Coronary artery (tissue), 2 donors: ENCODE measurements at regions not wholly inside any gene's neighbourhood (a gene's known extent, or its start where the extent isn't known, plus 50 kb on each side); places are given as distances from the start of the nearest gene placed in this dataset.
A peak's percentile ranks its signal among the peaks of the same experiment; 100 is the strongest.

ENCODE experiments used
- DNase-seq: peaks from one replicate; pipeline ENCODE4 v3.0.0-alpha.2; 2017; ENCODE audit warnings: low spot score
- H3K27ac ChIP-seq, 2 donors: fragments of 200-600 bp; sonication (generic); one replicate each; pipeline ENCODE4 v1.5.1; 2016 to 2019
- H3K4me3 ChIP-seq: fragments of 200-600 bp; sonication (generic); 2 replicates; pipeline ENCODE4 v1.5.1; 2016; ENCODE audit warnings: mild to moderate bottlenecking, moderate library complexity
- TF ChIP-seq, protein P1 (sequence below): fragments of 200-600 bp; sonication (generic); IDR thresholded peaks from one replicate; pipeline ENCODE4 v1.5.1; 2019; ENCODE audit warnings: antibody characterized with exemption

DNA sequence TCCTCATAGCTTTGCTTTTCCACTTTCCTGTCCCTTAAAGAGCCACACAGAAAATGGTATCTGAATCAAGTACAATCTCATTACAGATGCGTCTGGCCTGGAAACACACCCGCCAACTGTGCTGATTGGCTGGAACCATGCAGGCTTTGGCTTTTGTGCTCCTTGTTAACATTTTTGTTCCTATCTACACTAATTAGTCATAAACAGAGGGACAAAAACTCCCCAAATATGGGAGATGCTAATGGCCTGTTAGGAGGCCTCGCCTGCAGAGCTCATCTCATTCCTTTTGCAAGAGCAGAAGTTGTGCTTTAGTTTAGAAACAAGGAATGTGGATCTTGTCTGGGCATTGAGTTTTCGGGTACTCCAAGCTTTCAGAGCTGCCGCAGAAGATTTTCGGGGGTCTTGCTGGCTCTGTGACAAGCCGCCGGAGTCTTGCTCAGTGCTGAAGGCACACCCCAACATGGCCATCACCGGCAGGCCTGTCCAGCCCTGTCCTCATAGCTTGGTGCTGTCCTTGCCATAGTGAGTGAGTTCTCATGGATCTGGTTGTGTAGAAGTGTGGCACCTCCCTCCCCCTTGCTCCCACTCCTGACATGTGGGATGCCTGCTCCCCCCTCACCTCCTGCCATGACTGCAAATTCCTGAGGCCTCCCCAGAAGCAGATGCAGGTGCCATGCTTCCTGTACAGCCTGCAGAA lies 69.8 kb downstream of the METRNL start:
- Histone ChIP-seq H3K4me3 (no peak overlapping the region), H3K27ac (no peak overlapping the region)
- TF ChIP-seq, protein P1, sequence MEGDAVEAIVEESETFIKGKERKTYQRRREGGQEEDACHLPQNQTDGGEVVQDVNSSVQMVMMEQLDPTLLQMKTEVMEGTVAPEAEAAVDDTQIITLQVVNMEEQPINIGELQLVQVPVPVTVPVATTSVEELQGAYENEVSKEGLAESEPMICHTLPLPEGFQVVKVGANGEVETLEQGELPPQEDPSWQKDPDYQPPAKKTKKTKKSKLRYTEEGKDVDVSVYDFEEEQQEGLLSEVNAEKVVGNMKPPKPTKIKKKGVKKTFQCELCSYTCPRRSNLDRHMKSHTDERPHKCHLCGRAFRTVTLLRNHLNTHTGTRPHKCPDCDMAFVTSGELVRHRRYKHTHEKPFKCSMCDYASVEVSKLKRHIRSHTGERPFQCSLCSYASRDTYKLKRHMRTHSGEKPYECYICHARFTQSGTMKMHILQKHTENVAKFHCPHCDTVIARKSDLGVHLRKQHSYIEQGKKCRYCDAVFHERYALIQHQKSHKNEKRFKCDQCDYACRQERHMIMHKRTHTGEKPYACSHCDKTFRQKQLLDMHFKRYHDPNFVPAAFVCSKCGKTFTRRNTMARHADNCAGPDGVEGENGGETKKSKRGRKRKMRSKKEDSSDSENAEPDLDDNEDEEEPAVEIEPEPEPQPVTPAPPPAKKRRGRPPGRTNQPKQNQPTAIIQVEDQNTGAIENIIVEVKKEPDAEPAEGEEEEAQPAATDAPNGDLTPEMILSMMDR = no peak
- DNase-seq = peak; percentile 64

GRCh38 chr17:83149761-83150251 lies 70.4 kb downstream of the METRNL start:
- TF ChIP-seq, protein P1 = no peak
- Histone ChIP-seq H3K4me3 (no peak overlapping the region), H3K27ac (no peak overlapping the region)
- no peak for DNase-seq

DNA sequence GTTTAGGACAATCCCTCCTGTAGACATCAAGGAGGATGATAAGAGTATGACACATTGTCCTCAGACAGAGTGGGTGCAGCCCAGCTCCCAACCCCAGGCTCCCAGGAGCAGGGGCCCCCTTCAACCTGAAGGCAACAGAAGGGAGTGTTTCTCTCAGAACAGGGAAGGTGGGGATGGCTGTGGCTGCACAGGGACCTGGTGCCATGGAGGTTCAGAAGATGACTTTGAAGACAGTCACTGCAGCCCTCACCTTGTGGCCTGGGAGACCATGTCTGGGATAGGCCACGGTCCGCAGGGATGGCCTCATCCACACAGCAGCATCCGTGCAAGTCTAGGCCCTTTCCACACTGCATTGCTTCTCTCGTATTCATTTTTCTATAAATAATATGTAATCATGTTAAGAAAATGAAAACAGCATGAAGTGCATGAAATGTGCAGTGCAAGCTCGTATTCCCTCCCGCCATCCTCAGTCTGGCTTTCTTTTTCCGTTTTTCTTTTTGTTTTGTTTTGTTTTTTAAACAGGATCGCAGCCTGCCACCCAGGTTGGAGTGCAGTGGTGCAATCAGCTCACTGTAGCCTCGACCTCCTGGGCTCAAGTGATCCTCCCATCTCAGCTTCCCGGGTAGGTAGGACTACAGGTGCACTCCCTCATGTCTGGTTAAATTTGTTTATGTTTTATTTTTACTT lies 71.1 kb downstream of the METRNL start:
- no peak overlapping the region for H3K4me3 ChIP-seq
- TF ChIP-seq, protein P1 = no peak
- no peak for DNase-seq
- H3K27ac ChIP-seq = no peak overlapping the region

DNA sequence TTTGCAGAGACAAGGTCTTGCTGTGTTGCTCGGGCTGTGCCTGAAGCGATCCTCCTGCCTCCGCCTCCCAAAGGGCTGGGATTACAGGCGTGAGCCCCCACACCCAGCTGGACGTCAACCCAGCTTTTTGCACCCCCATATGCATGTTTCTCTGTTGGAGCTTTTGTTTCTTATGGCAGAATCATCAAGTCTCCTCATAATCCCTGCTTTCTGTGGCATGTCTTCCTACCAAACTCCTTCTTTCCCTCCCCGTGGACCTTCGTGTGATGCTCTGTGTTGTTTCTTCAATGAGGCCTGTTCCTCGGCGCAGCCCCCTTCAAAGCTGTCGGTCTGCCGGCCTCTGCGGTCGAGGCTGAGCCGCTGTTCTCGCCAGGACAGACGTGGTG lies 71.6 kb downstream of the METRNL start:
- Histone ChIP-seq H3K27ac (no peak overlapping the region), H3K4me3 (no peak overlapping the region)
- TF ChIP-seq, protein P1 = no peak
- DNase-seq = no peak

GRCh38 chr17:83151442-83152226 lies 72.2 kb downstream of the METRNL start:
- DNase-seq = peak; percentile 72
- TF ChIP-seq, protein P1 = no peak
- H3K27ac ChIP-seq = no peak overlapping the region
- H3K4me3 ChIP-seq = no peak overlapping the region

DNA sequence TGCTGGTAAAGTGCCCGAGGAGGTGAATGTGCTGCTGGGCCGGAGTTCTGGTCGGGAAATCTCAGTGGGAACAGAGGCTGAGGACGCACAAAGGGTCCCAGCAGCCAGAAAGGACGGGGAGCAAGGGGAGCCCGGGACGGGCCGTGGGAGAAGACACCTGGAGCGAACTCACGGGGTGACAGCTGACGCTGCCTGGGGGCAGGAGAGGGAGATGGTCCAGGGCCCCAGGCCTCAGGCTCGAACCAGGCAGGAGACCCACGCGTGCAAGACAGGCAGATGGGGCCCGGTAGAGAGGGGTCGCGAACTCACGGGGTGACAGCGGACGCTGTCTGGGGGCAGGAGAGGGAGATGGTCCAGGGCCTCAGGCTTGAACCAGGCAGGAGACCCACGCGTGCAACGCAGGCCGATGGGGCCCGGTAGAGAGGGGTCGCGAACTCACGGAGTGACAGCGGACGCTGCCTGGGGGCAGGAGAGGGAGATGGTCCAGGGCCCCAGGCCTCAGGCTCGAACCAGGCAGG lies 72.9 kb downstream of the METRNL start:
- no peak for DNase-seq
- Histone ChIP-seq H3K27ac (peak overlapping the region in 1 of 2 donors; percentile 58), H3K4me3 (no peak overlapping the region)
- TF ChIP-seq, protein P1 = no peak
